Left ventricle myocardium inferior (tissue), 1 donor: ENCODE measurements at regions not wholly inside any gene's neighbourhood (a gene's known extent, or its start where the extent isn't known, plus 50 kb on each side); places are given as distances from the start of the nearest gene placed in this dataset.
"Not testable (repeated sequence)": the region's sequence is repeated elsewhere in the genome, so short reads cannot be mapped to it uniquely, and the experiment has no call there.

Source experiments
- DNase-seq: peaks from one replicate; pipeline ENCODE4 v3.0.0-alpha.2; 2020
- H3K27ac ChIP-seq: fragments of 200-600 bp; replicated peaks from 2 replicates; pipeline ENCODE4 v1.8.0; 2021
- H3K27me3 ChIP-seq: fragments of 200-600 bp; 2 replicates; pipeline ENCODE4 v1.8.0; 2021; ENCODE audit warnings: low read depth
- H3K36me3 ChIP-seq: fragments of 200-600 bp; 2 replicates; pipeline ENCODE4 v1.8.0; 2021
- H3K4me1 ChIP-seq: fragments of 200-600 bp; 2 replicates; pipeline ENCODE4 v1.8.0; 2021
- H3K4me3 ChIP-seq: fragments of 200-600 bp; 2 replicates; pipeline ENCODE4 v1.8.0; 2021; ENCODE audit warnings: mild to moderate bottlenecking, moderate library complexity
- H3K9me3 ChIP-seq: fragments of 200-600 bp; replicated peaks from 2 replicates; pipeline ENCODE4 v1.8.0; 2021
- intact Hi-C: fragments of 100-400 bp; cut with micrococcal nuclease; formaldehyde crosslinking; loops from one replicate; pipeline ENCODE4 v1.11.0; 2022
- TF ChIP-seq, protein P1 (sequence below): fragments of 200-600 bp; IDR thresholded peaks from 2 replicates; pipeline ENCODE4 v1.8.0; 2021; ENCODE audit warnings: antibody characterized with exemption, mild to moderate bottlenecking, borderline replicate concordance
- donor health status: DM: no; HTN: yes; CAD: no; lungs with severe emphysema.

DNA sequence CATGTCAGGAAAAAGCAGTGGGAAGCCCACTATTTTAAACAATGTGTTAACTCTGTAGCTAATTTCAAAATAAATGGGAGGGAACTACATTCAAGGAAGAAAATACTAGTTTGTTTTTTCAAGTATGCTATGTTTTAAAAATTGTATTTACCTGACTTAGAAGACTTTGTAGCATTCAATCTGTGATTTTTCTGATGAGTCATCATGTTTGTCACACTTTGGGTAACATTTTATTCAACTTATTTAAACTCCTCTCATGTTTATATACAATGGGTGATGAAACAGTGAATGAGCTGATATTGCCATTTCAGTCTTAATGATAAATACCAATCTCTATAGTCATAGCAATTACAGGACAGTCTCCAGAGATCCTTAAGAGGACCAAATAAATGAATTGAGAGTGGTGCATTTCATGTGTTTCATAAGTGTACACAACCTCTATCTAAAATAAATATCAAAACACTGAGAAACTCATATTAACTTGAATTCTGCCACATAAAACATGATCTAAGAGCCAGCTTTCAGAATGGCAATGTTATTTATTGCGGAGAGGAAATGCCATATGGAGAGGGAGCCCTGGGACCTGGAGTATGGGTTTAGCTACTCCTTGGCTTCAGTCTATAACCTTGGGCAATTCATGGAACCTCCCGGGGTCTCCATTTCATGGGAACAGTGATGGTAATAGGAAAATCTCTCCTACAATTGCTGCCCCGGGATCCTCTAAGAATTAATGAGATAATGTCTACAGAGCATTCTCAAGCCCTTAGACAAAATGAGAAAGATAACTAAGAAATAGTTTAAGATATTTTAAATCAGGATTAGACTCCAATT is 913.9 kb downstream of the TLE4 start:
- Histone ChIP-seq H3K27ac (no peak overlapping the region), H3K4me3 (no peak overlapping the region), H3K9me3 (peaks cover 31% of the 10 kb centered on the region), H3K36me3 (no peaks in the 10 kb centered on the region), H3K27me3 (no peaks in the 10 kb centered on the region), H3K4me1 (no peaks in the 10 kb centered on the region)
- intact Hi-C loops = no loop called here
- DNase-seq = no peak
- TF ChIP-seq, protein P1, sequence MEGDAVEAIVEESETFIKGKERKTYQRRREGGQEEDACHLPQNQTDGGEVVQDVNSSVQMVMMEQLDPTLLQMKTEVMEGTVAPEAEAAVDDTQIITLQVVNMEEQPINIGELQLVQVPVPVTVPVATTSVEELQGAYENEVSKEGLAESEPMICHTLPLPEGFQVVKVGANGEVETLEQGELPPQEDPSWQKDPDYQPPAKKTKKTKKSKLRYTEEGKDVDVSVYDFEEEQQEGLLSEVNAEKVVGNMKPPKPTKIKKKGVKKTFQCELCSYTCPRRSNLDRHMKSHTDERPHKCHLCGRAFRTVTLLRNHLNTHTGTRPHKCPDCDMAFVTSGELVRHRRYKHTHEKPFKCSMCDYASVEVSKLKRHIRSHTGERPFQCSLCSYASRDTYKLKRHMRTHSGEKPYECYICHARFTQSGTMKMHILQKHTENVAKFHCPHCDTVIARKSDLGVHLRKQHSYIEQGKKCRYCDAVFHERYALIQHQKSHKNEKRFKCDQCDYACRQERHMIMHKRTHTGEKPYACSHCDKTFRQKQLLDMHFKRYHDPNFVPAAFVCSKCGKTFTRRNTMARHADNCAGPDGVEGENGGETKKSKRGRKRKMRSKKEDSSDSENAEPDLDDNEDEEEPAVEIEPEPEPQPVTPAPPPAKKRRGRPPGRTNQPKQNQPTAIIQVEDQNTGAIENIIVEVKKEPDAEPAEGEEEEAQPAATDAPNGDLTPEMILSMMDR = no peak

- intact Hi-C loops, H3K36me3 ChIP-seq, H3K27me3 ChIP-seq, H3K4me3 ChIP-seq, H3K4me1 ChIP-seq, H3K27ac ChIP-seq, DNase-seq: not testable (repeated sequence)
- H3K9me3 ChIP-seq = peaks cover 42% of the 10 kb centered on the region
Measured at GRCh38 chr9:80482251-80482650, 910.5 kb downstream of the TLE4 start.

DNA sequence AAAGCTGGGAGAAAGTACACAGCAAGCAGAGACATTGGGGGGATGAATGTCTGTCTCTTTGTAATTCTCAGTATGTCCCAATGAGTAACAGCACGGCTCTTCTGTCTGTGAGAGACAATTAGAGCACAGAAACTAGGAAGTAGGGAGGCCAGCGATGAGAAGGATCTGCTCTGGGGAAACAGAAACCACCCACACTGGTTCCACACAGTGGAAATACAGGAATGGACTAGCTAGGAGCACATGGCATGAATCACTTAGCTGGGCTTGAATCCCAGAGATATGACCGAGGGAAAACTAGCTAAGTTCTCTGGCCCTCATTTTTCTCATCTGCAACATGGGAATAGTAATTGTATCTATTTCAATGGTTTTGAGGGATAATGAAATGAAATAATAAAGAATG is 895.9 kb downstream of the TLE4 start:
- H3K9me3 ChIP-seq = peaks cover 22% of the 10 kb centered on the region
- no peaks in the 10 kb centered on the region for H3K27me3 ChIP-seq
- H3K27ac ChIP-seq = peak overlapping the region; percentile 13
- intact Hi-C loops = no loop called here
- no peak overlapping the region for H3K4me3 ChIP-seq
- H3K36me3 ChIP-seq = no peaks in the 10 kb centered on the region
- no peak for DNase-seq
- TF ChIP-seq, protein P1 = no peak
- H3K4me1 ChIP-seq = no peaks in the 10 kb centered on the region

DNA sequence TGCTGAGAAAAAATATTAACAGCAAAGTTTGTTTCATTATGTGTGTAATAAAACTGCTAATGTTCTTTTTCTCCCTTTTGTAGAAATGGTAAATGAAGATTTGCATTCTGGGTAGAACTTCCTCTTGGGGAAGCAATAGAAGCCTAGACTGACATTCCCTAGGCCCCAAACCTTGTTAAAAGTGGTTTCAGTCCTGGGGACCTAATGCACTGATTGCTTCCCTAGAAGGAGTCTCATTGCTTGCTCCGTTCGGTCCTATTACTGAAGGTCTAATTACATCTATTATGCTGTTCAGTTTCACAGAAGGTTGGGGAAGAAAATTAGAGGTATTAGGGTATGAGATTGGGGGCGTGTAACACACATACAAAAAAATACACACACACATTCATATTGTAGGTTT is 893.8 kb downstream of the TLE4 start:
- intact Hi-C loops = no loop called here
- DNase-seq = no peak
- H3K9me3 ChIP-seq = peaks cover 36% of the 10 kb centered on the region
- no peaks in the 10 kb centered on the region for H3K4me1 ChIP-seq
- TF ChIP-seq, protein P1 = no peak
- no peak overlapping the region for H3K4me3 ChIP-seq
- no peaks in the 10 kb centered on the region for H3K27me3 ChIP-seq
- H3K36me3 ChIP-seq = no peaks in the 10 kb centered on the region
- no peak overlapping the region for H3K27ac ChIP-seq

DNA sequence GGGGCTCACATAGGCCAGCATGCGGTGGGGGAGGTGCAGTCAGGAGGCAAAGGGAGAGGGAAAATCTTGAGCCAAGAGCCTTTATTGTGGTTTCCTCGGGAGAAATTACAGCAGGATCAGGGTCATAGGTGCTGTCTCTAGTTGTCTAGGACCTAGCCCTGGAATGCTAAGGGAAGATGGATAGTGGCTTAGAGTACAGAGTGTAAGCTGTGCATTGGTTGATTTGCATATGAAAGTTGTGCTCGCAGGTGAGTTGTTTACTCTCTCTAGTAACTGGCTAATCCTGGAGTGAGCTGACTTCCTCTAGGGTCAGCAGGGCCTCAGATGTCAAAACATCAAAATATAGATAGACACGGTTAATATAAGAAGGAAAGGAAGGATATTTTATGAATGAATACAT is 877.7 kb downstream of the TLE4 start:
- Histone ChIP-seq H3K9me3 (peaks cover 24% of the 10 kb centered on the region), H3K27ac (no peak overlapping the region), H3K27me3 (no peaks in the 10 kb centered on the region), H3K4me3 (no peak overlapping the region), H3K4me1 (no peaks in the 10 kb centered on the region), H3K36me3 (no peaks in the 10 kb centered on the region)
- TF ChIP-seq, protein P1 = no peak
- DNase-seq = no peak
- intact Hi-C loops = no loop called here

- H3K27me3 ChIP-seq = no peaks in the 10 kb centered on the region
- TF ChIP-seq, protein P1 = no peak
- intact Hi-C loops = no loop called here
- no peak overlapping the region for H3K4me3 ChIP-seq
- DNase-seq = no peak
- no peaks in the 10 kb centered on the region for H3K4me1 ChIP-seq
- H3K9me3 ChIP-seq = peaks cover 24% of the 10 kb centered on the region
- H3K27ac ChIP-seq = no peak overlapping the region
- H3K36me3 ChIP-seq = no peaks in the 10 kb centered on the region
Measured at GRCh38 chr9:80448996-80449395, 877.2 kb downstream of the TLE4 start.
